Adrenal gland (tissue), 9 donors: ENCODE measurements at regions not wholly inside any gene's neighbourhood (a gene's known extent, or its start where the extent isn't known, plus 50 kb on each side); places are given as distances from the start of the nearest gene placed in this dataset.

Experiments
- DNase-seq, 7 donors: peaks; one replicate each; pipeline ENCODE4 v3.0.0-alpha.2; 2019 to 2020
- H3K27ac ChIP-seq, 5 donors: fragments of 200-600 bp; sonication (generic) in 4 of 5; 1 replicate in 3 of 5; 2 replicates in 2 of 5; pipeline versions ENCODE4 v1.5.1 to v1.8.0; 2016 to 2020; ENCODE audit warnings: mild to moderate bottlenecking in 1 of 5
- H3K27me3 ChIP-seq: fragments of 200-600 bp; 2 replicates; pipeline ENCODE4 v1.8.0; 2021
- H3K36me3 ChIP-seq, 2 donors: fragments of 200-600 bp; replicated peaks in 1 of 2; 1 replicate in 1 of 2; 2 replicates in 1 of 2; pipeline versions ENCODE4 v1.5.1 to v1.8.0; 2018 to 2022
- H3K4me1 ChIP-seq, 2 donors: fragments of 200-600 bp; replicated peaks in 1 of 2; 1 replicate in 1 of 2; 2 replicates in 1 of 2; pipeline versions ENCODE4 v1.5.1 to v1.8.0; 2018 to 2021
- H3K4me3 ChIP-seq, 4 donors: fragments of 200-600 bp; sonication (generic) in 3 of 4; one replicate each; pipeline ENCODE4 v1.5.1; 2016 to 2018
- H3K9me3 ChIP-seq, 3 donors: fragments of 200-600 bp; sonication (generic) in 1 of 3; replicated peaks in 1 of 3; 1 replicate in 2 of 3; 2 replicates in 1 of 3; pipeline versions ENCODE4 v1.5.1 to v1.8.0; 2016 to 2021
- CTCF ChIP-seq, 6 experiments: fragments of 450-650 bp in 4 of 6; fragments of 200-600 bp in 2 of 6; sonication (generic) in 1 of 6; IDR thresholded peaks; 1 replicate in 5 of 6; 2 replicates in 1 of 6; pipeline versions ENCODE4 v1.5.1 to v1.8.0; 2016 to 2021; ENCODE audit warnings: antibody characterized with exemption in 6 of 6, mild to moderate bottlenecking in 2 of 6, moderate library complexity in 1 of 6
- POLR2A ChIP-seq, 2 donors: fragments of 450-650 bp; IDR thresholded peaks; one replicate each; pipeline ENCODE4 v1.6.1; 2017; ENCODE audit warnings: antibody characterized with exemption in 2 of 2, mild to moderate bottlenecking in 2 of 2, moderate library complexity in 1 of 2
- WGBS, 4 donors: extraction: QIAGEN DNeasy Blood & Tissue Kit in 2 of 4; methylation state at CpG; one replicate each; pipeline versions ENCODE4 v1.1.5 to v1.1.7; 2013 to 2017; 5-methylcytosine and 5-hydroxymethylcytosine counted together
- intact Hi-C, 2 donors: fragments of 100-400 bp; cut with DNase I; formaldehyde crosslinking; loops; one replicate each; pipeline versions ENCODE4 v1.14.1 to v1.15.0; 2022 to 2023
- donor health status: healthy with polysubstance abuse.
- donor health status: Bipolar disorder and iron deficiency.
- donor health status: DM: yes; HTN: yes; CAD: no.
- donor health status: DM: no; HTN: no; CAD: no.
- donor health status: DM: no; HTN: no; CAD: no.

- TF ChIP-seq CTCF (IDR thresholded peaks at IDR 0.05), result no peak
- no peak for TF ChIP-seq POLR2A (IDR thresholded peaks at IDR 0.05)
- 91 to 99% (median 98%) methylated on average over 3 of the region's 3 CpGs for WGBS, 4 donors
These were observed 372.6 kb downstream of the ZNF608 start for GRCh38 chr5:124373883-124374282.

GRCh38 chr5:124372457-124372856 lies 374.0 kb downstream of the ZNF608 start:
- no peak overlapping the region for H3K27ac ChIP-seq
- H3K9me3 ChIP-seq, result no peaks in the 10 kb centered on the region
- intact Hi-C loops, result no loop called here
- 79 to 91% (median 90%) methylated on average over 4 of the region's 4 CpGs for WGBS, 4 donors
- no peak for DNase-seq
- H3K4me1 ChIP-seq, result peaks cover 10 to 13% of the 10 kb centered on the region in 2 donors
- TF ChIP-seq CTCF (IDR thresholded peaks at IDR 0.05) (no peak), POLR2A (IDR thresholded peaks at IDR 0.05) (no peak)
- H3K36me3 ChIP-seq, result no peaks in the 10 kb centered on the region
- no peaks in the 10 kb centered on the region for H3K27me3 ChIP-seq
- no peak overlapping the region for H3K4me3 ChIP-seq

More at GRCh38 chr5:124373883-124374282, 372.6 kb downstream of the ZNF608 start:
- peaks cover 10 to 13% of the 10 kb centered on the region in 2 donors for H3K4me1 ChIP-seq
- H3K4me3 ChIP-seq, result no peak overlapping the region
- no peaks in the 10 kb centered on the region for H3K36me3 ChIP-seq
- no peak overlapping the region for H3K27ac ChIP-seq
- H3K27me3 ChIP-seq, result no peaks in the 10 kb centered on the region
- no peak for DNase-seq
- intact Hi-C loops, result no loop called here
- H3K9me3 ChIP-seq, result no peaks in the 10 kb centered on the region

- intact Hi-C loops, result no loop called here
These were observed 375.2 kb downstream of the ZNF608 start for GRCh38 chr5:124371111-124371706.

GRCh38 chr5:124370601-124371000 lies 375.8 kb downstream of the ZNF608 start:
- TF ChIP-seq POLR2A (IDR thresholded peaks at IDR 0.05) (no peak), CTCF (IDR thresholded peaks at IDR 0.05) (no peak)
- Histone ChIP-seq H3K9me3 (no peaks in the 10 kb centered on the region), H3K4me1 (peaks cover 10 to 13% of the 10 kb centered on the region in 2 donors), H3K4me3 (no peak overlapping the region), H3K27me3 (no peaks in the 10 kb centered on the region), H3K27ac (no peak overlapping the region), H3K36me3 (no peaks in the 10 kb centered on the region)
- intact Hi-C loops, result no loop called here
- DNase-seq, result no peak

More at GRCh38 chr5:124371111-124371706, 375.2 kb downstream of the ZNF608 start:
- no peaks in the 10 kb centered on the region for H3K9me3 ChIP-seq
- no peak for TF ChIP-seq POLR2A (IDR thresholded peaks at IDR 0.05)
- TF ChIP-seq CTCF (IDR thresholded peaks at IDR 0.05), result no peak
- no peak overlapping the region for H3K4me3 ChIP-seq
- no peaks in the 10 kb centered on the region for H3K27me3 ChIP-seq
- WGBS, 4 donors, result 30 to 44% (median 38%) methylated on average over 4 of the region's 4 CpGs
- H3K36me3 ChIP-seq, result no peaks in the 10 kb centered on the region
- peak overlapping the region in 2 of 5 donors; percentile 17 to 20 for H3K27ac ChIP-seq
- DNase-seq, result peak in 6 of 7 donors; percentile 35 to 77 (median 56)
- H3K4me1 ChIP-seq, result peaks cover 10 to 13% of the 10 kb centered on the region in 2 donors
